ENCODE measurements at regions not wholly inside any gene's neighbourhood (a gene's known extent, or its start where the extent isn't known, plus 50 kb on each side); places are given as distances from the start of the nearest gene placed in this dataset.

- Histone ChIP-seq H3K9me3 (no peaks in the 10 kb centered on the region), H3K27ac (no peak overlapping the region), H3K4me3 (no peak overlapping the region), H3K27me3 (replicated peaks in 1 of 7) (peaks cover 0 to 2% (median 0%) of the 10 kb centered on the region in 7 donors), H3K36me3 (no peaks in the 10 kb centered on the region), H3K4me1 (no peaks in the 10 kb centered on the region)
- DNase-seq, result no peak
- no peak for TF ChIP-seq CTCF (IDR thresholded peaks at IDR 0.05 in 8 of 11, conservative IDR thresholded peaks at IDR 0.05 in 3 of 11)
- no peak for TF ChIP-seq POLR2AphosphoS5 (IDR thresholded peaks at IDR 0.05)
- no peak for TF ChIP-seq POLR2A (IDR thresholded peaks at IDR 0.05)
- intact Hi-C loops (cut with DNase I; ENCODE audit: low total_unique reads), result no loop called here
- WGBS, 5 donors, result 74 to 83% (median 79%) methylated on average over 5 of the region's 5 CpGs
Measured at GRCh38 chr14:25846246-25846645, 751.6 kb downstream of the NOVA1 start.

- H3K4me1 ChIP-seq, result no peaks in the 10 kb centered on the region
- no peaks in the 10 kb centered on the region for H3K9me3 ChIP-seq
- H3K27me3 ChIP-seq (replicated peaks in 1 of 7), result peaks cover 0 to 2% (median 0%) of the 10 kb centered on the region in 7 donors
- no peak for TF ChIP-seq CTCF (IDR thresholded peaks at IDR 0.05 in 8 of 11, conservative IDR thresholded peaks at IDR 0.05 in 3 of 11)
- TF ChIP-seq POLR2AphosphoS5 (IDR thresholded peaks at IDR 0.05), result no peak
- TF ChIP-seq POLR2A (IDR thresholded peaks at IDR 0.05), result no peak
- intact Hi-C loops (cut with DNase I; ENCODE audit: low total_unique reads), result no loop called here
- no peak overlapping the region for H3K4me3 ChIP-seq
- H3K27ac ChIP-seq, result no peak overlapping the region
- no peaks in the 10 kb centered on the region for H3K36me3 ChIP-seq
- WGBS, 5 donors, result 63 to 78% (median 67%) methylated on average over 5 of the region's 5 CpGs
- no peak for DNase-seq
Measured at GRCh38 chr14:25843481-25844470, 754.1 kb downstream of the NOVA1 start.

DNA sequence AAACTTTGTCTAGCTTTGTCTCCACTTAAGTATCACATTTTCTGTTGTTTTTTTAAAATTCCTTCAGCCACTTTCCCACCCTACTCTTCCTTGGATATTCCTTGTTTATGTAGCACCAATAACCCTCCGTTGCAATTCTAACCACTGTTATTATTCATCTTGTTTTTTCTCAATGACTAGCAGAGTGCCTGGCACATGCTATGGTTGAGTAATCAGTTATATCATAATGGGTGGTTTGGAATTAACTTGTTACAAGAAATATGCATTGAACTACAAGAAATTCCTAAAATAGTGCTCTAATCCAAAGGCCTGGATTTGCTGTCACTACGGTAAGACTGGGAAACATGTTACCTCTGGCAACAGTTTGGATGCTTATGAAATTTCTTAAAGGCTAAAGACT lies 756.6 kb downstream of the NOVA1 start:
- TF ChIP-seq POLR2AphosphoS5 (IDR thresholded peaks at IDR 0.05) (no peak), CTCF (IDR thresholded peaks at IDR 0.05 in 8 of 11, conservative IDR thresholded peaks at IDR 0.05 in 3 of 11) (no peak), POLR2A (IDR thresholded peaks at IDR 0.05) (no peak)
- no peak for DNase-seq
- Histone ChIP-seq H3K9me3 (no peaks in the 10 kb centered on the region), H3K36me3 (no peaks in the 10 kb centered on the region), H3K4me3 (no peak overlapping the region), H3K4me1 (no peaks in the 10 kb centered on the region), H3K27me3 (replicated peaks in 1 of 7) (peaks cover 0 to 2% (median 0%) of the 10 kb centered on the region in 7 donors), H3K27ac (no peak overlapping the region)
- intact Hi-C loops (cut with DNase I; ENCODE audit: low total_unique reads), result no loop called here
- WGBS, 5 donors, result 76 to 88% (median 80%) methylated on average over 2 of the region's 2 CpGs

- TF ChIP-seq POLR2AphosphoS5 (IDR thresholded peaks at IDR 0.05), result no peak
- Histone ChIP-seq H3K4me1 (no peaks in the 10 kb centered on the region), H3K27ac (no peak overlapping the region), H3K9me3 (no peaks in the 10 kb centered on the region), H3K27me3 (replicated peaks in 1 of 7) (no peaks in the 10 kb centered on the region), H3K4me3 (no peak overlapping the region), H3K36me3 (no peaks in the 10 kb centered on the region)
- WGBS, 5 donors, result 19 to 27% (median 23%) methylated on average over 3 of the region's 3 CpGs
- intact Hi-C loops (cut with DNase I; ENCODE audit: low total_unique reads), result no loop called here
- no peak for DNase-seq
Measured at GRCh38 chr14:25837551-25837965, 760.3 kb downstream of the NOVA1 start.
